ENCODE measurements at regions not wholly inside any gene's neighbourhood (a gene's known extent, or its start where the extent isn't known, plus 50 kb on each side); places are given as distances from the start of the nearest gene placed in this dataset.

- no peak for TF ChIP-seq CTCF (IDR thresholded peaks at IDR 0.05)
- TF ChIP-seq POLR2A (IDR thresholded peaks at IDR 0.05), result no peak
- no peak for TF ChIP-seq POLR2AphosphoS5 (IDR thresholded peaks at IDR 0.05)
Observed at GRCh38 chrX:51242212-51242611, 90.4 kb upstream of the NUDT10 start.

All from breast epithelium (tissue), 3 donors.